ENCODE measurements at regions not wholly inside any gene's neighbourhood (a gene's known extent, or its start where the extent isn't known, plus 50 kb on each side); places are given as distances from the start of the nearest gene placed in this dataset.

DNA sequence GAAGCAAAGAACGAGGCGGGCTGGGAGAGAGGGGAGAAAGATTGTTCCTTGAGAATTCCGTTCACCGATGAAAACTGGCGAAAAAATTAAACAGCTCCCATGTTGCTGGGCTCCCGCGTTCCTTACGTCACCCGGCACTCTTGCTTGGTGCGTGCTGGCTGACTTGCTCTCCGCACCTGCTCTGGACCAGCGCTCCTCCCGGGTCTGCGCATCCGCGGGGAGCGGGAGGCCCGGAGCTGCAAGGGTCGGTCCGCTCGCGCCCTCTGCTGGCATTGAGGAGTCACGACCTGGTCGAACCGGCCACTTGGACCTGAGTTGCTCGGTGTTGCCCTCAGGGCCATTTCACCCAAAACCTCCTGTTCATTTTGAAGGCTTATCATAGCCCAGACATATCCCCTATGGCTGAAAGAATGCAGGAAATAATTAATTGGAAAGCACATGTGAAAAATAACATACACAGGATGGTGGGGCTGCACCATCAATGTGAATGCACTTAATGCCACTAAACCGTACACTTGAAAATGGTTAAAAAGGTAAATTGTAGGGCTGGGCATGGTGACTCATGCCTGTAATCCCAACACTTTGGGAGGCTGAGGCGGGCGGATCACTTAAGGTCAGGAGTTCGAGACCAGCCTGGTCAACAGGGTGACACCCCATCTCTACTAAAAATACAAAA lies 98.9 kb upstream of the BACE2 start:
- TF ChIP-seq EP300 (IDR thresholded peaks at IDR 0.05) (no peak), CTCF (IDR thresholded peaks at IDR 0.05) (peak; percentile 64 to 90 (median 79)), POLR2AphosphoS5 (IDR thresholded peaks at IDR 0.05) (no peak), POLR2A (IDR thresholded peaks at IDR 0.05; ENCODE audit: low read depth) (no peak)
